ENCODE measurements at regions not wholly inside any gene's neighbourhood (a gene's known extent, or its start where the extent isn't known, plus 50 kb on each side); places are given as distances from the start of the nearest gene placed in this dataset.

DNA sequence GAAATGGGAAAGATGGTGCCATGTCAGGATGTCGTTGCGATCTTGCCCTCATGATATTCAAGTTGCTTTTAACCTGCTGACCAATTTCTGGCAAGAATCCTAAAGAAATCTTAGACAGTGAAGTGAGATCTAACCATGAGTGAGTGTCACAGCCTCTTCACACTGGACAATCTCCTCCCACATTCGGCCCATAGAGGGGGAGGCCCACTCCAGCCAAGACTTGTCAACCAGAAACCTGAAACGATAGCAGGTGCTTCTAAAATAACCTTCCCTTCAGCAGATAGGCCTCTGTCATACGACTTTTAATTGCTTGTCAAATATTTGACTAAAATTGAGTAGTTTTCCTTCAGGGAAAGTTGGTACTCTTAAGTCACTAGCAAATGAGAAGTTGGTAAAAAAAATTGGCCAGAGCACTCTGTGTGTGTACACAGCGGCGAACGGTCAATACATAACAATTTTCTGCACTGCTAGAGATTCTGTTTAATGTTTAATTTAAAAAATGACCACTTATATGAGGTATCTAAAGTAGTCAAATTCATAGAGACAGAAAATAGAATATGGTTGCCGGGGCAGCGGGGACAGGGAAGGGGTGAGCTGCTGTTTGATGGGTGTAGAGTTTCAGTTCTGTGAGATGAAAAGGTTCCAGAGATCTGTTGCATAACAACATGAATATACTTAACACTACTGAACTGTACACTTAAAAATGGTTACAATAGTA, 110.2 kb downstream of the VAPA start:
- ChIA-PET POLR2A (no interaction called here), RAD21 (ENCODE audit: low non-redundant PET in 1 of 2, low total read pairs in 2 of 2, uncharacterized antibody in 2 of 2, unreplicated experiment in 2 of 2) (no interaction called here), CTCF (no interaction called here)
- H3K27ac ChIP-seq (ENCODE audit: low read depth, low read length), result no peak overlapping the region
- no peaks in the 10 kb centered on the region for H3K4me1 ChIP-seq (ENCODE audit: control insufficient read depth in 1 of 2, insufficient read depth in 2 of 2, low read length in 2 of 2)
- no peaks in the 10 kb centered on the region for H3K79me2 ChIP-seq (ENCODE audit: insufficient read depth, low read length)
- H2AFZ ChIP-seq (ENCODE audit: low read depth, low read length, poor library complexity, severe bottlenecking), result no peak overlapping the region
- no peak overlapping the region for H3K4me3 ChIP-seq (replicated peaks in 1 of 2; ENCODE audit: low read depth in 1 of 2, low read length in 2 of 2)
- ATAC-seq (no peak), DNase-seq (ENCODE audit: low read depth, low spot score) (no peak)
- TF ChIP-seq YY1 (IDR thresholded peaks at IDR 0.05; ENCODE audit: extremely low read depth, insufficient replicate concordance, low read depth, low read length), result no peak
- TF ChIP-seq, protein P1, sequence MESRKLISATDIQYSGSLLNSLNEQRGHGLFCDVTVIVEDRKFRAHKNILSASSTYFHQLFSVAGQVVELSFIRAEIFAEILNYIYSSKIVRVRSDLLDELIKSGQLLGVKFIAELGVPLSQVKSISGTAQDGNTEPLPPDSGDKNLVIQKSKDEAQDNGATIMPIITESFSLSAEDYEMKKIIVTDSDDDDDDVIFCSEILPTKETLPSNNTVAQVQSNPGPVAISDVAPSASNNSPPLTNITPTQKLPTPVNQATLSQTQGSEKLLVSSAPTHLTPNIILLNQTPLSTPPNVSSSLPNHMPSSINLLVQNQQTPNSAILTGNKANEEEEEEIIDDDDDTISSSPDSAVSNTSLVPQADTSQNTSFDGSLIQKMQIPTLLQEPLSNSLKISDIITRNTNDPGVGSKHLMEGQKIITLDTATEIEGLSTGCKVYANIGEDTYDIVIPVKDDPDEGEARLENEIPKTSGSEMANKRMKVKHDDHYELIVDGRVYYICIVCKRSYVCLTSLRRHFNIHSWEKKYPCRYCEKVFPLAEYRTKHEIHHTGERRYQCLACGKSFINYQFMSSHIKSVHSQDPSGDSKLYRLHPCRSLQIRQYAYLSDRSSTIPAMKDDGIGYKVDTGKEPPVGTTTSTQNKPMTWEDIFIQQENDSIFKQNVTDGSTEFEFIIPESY (IDR thresholded peaks at IDR 0.05; ENCODE audit: extremely low read depth, insufficient replicate concordance, low read length), result no peak
- TF ChIP-seq, protein P2, sequence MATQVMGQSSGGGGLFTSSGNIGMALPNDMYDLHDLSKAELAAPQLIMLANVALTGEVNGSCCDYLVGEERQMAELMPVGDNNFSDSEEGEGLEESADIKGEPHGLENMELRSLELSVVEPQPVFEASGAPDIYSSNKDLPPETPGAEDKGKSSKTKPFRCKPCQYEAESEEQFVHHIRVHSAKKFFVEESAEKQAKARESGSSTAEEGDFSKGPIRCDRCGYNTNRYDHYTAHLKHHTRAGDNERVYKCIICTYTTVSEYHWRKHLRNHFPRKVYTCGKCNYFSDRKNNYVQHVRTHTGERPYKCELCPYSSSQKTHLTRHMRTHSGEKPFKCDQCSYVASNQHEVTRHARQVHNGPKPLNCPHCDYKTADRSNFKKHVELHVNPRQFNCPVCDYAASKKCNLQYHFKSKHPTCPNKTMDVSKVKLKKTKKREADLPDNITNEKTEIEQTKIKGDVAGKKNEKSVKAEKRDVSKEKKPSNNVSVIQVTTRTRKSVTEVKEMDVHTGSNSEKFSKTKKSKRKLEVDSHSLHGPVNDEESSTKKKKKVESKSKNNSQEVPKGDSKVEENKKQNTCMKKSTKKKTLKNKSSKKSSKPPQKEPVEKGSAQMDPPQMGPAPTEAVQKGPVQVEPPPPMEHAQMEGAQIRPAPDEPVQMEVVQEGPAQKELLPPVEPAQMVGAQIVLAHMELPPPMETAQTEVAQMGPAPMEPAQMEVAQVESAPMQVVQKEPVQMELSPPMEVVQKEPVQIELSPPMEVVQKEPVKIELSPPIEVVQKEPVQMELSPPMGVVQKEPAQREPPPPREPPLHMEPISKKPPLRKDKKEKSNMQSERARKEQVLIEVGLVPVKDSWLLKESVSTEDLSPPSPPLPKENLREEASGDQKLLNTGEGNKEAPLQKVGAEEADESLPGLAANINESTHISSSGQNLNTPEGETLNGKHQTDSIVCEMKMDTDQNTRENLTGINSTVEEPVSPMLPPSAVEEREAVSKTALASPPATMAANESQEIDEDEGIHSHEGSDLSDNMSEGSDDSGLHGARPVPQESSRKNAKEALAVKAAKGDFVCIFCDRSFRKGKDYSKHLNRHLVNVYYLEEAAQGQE (IDR thresholded peaks at IDR 0.05; ENCODE audit: low read depth), result no peak
- TF ChIP-seq CEBPB (IDR thresholded peaks at IDR 0.05; ENCODE audit: low read depth), result no peak
- TF ChIP-seq, protein P3, sequence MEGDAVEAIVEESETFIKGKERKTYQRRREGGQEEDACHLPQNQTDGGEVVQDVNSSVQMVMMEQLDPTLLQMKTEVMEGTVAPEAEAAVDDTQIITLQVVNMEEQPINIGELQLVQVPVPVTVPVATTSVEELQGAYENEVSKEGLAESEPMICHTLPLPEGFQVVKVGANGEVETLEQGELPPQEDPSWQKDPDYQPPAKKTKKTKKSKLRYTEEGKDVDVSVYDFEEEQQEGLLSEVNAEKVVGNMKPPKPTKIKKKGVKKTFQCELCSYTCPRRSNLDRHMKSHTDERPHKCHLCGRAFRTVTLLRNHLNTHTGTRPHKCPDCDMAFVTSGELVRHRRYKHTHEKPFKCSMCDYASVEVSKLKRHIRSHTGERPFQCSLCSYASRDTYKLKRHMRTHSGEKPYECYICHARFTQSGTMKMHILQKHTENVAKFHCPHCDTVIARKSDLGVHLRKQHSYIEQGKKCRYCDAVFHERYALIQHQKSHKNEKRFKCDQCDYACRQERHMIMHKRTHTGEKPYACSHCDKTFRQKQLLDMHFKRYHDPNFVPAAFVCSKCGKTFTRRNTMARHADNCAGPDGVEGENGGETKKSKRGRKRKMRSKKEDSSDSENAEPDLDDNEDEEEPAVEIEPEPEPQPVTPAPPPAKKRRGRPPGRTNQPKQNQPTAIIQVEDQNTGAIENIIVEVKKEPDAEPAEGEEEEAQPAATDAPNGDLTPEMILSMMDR (IDR thresholded peaks at IDR 0.05 in 2 of 3, conservative IDR thresholded peaks at IDR 0.05 in 1 of 3; ENCODE audit: borderline replicate concordance in 1 of 3, insufficient read depth in 1 of 3, low read depth in 2 of 3, low read length in 2 of 3), result no peak
- TF ChIP-seq RAD21 (IDR thresholded peaks at IDR 0.05; ENCODE audit: low read depth), result no peak
- no peak for TF ChIP-seq TCF7L2 (IDR thresholded peaks at IDR 0.05; ENCODE audit: borderline replicate concordance, extremely low read depth, insufficient read depth, insufficient read length)
- no peak for TF ChIP-seq CBX3 (IDR thresholded peaks at IDR 0.05; ENCODE audit: low read depth)
- no peak for TF ChIP-seq SRF (IDR thresholded peaks at IDR 0.05; ENCODE audit: low read depth)
- no peak for TF ChIP-seq EZH2phosphoT487 (IDR thresholded peaks at IDR 0.05; ENCODE audit: borderline replicate concordance)
- TF ChIP-seq EZH2 (IDR thresholded peaks at IDR 0.05), result no peak
- TF ChIP-seq SP1 (IDR thresholded peaks at IDR 0.05; ENCODE audit: low read depth), result no peak
- no peaks in the 10 kb centered on the region for H4K20me1 ChIP-seq (ENCODE audit: insufficient read depth)
- intact Hi-C loops (cut with micrococcal nuclease), result loop anchor here (10.0 kb wide), 1 partner anchor 281 kb away; no protein-coding TSS in a partner anchor
- H3K9ac ChIP-seq (ENCODE audit: low read length), result no peak overlapping the region
- no peaks in the 10 kb centered on the region for H3K9me3 ChIP-seq (ENCODE audit: control insufficient read depth in 1 of 2, insufficient read depth in 1 of 2, low read depth in 1 of 2, low read length in 2 of 2)
- no peaks in the 10 kb centered on the region for H3K9me2 ChIP-seq (ENCODE audit: insufficient read depth)
- H3K36me3 ChIP-seq (ENCODE audit: control insufficient read depth in 1 of 2, insufficient read depth in 2 of 2, low read length in 2 of 2), result no peaks in the 10 kb centered on the region
- no peak overlapping the region for H3K4me2 ChIP-seq (ENCODE audit: low read length)
- no peaks in the 10 kb centered on the region for H3K27me3 ChIP-seq (ENCODE audit: insufficient read depth, low read length)
- BruUV-seq (replicated peaks), result no TSS peak

Measured in HCT116 (cell line).